ENCODE measurements at regions not wholly inside any gene's neighbourhood (a gene's known extent, or its start where the extent isn't known, plus 50 kb on each side); places are given as distances from the start of the nearest gene placed in this dataset.

- TF ChIP-seq, protein P1, sequence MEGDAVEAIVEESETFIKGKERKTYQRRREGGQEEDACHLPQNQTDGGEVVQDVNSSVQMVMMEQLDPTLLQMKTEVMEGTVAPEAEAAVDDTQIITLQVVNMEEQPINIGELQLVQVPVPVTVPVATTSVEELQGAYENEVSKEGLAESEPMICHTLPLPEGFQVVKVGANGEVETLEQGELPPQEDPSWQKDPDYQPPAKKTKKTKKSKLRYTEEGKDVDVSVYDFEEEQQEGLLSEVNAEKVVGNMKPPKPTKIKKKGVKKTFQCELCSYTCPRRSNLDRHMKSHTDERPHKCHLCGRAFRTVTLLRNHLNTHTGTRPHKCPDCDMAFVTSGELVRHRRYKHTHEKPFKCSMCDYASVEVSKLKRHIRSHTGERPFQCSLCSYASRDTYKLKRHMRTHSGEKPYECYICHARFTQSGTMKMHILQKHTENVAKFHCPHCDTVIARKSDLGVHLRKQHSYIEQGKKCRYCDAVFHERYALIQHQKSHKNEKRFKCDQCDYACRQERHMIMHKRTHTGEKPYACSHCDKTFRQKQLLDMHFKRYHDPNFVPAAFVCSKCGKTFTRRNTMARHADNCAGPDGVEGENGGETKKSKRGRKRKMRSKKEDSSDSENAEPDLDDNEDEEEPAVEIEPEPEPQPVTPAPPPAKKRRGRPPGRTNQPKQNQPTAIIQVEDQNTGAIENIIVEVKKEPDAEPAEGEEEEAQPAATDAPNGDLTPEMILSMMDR (IDR thresholded peaks at IDR 0.05), result no peak
- TF ChIP-seq EZH2 (IDR thresholded peaks at IDR 0.05; ENCODE audit: borderline replicate concordance, insufficient read depth, low read depth, low read length, poor library complexity, severe bottlenecking), result no peak
Measured at GRCh38 chr4:26120098-26120825, 200.6 kb upstream of the RBPJ start.
